ENCODE measurements at regions not wholly inside any gene's neighbourhood (a gene's known extent, or its start where the extent isn't known, plus 50 kb on each side); places are given as distances from the start of the nearest gene placed in this dataset.

DNA sequence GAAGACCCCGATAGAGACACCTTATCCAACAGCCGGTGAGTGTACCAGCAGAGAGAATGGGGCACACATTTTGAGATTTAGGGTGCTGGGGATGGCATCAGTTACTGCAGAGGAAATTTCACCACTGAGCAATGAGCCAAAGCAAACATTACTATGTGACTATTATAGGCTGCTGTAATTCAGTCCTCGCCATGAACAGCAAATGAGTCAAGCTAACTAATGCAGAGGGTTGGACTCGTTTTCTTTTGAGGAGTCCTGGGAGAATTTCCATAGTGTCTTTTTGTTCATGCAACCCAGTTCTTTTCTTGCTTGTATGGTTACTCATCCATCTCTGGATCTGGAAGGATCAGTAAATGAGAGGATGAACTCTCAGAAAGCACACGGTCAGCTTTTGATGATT is 323.8 kb downstream of the PSAT1 start:
- TF ChIP-seq, protein P1, sequence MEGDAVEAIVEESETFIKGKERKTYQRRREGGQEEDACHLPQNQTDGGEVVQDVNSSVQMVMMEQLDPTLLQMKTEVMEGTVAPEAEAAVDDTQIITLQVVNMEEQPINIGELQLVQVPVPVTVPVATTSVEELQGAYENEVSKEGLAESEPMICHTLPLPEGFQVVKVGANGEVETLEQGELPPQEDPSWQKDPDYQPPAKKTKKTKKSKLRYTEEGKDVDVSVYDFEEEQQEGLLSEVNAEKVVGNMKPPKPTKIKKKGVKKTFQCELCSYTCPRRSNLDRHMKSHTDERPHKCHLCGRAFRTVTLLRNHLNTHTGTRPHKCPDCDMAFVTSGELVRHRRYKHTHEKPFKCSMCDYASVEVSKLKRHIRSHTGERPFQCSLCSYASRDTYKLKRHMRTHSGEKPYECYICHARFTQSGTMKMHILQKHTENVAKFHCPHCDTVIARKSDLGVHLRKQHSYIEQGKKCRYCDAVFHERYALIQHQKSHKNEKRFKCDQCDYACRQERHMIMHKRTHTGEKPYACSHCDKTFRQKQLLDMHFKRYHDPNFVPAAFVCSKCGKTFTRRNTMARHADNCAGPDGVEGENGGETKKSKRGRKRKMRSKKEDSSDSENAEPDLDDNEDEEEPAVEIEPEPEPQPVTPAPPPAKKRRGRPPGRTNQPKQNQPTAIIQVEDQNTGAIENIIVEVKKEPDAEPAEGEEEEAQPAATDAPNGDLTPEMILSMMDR (IDR thresholded peaks at IDR 0.05): no peak
- TF ChIP-seq POLR2A (IDR thresholded peaks at IDR 0.05): no peak
